ENCODE measurements at regions not wholly inside any gene's neighbourhood (a gene's known extent, or its start where the extent isn't known, plus 50 kb on each side); places are given as distances from the start of the nearest gene placed in this dataset.

GRCh38 chr1:83098791-83099190 is 900.1 kb downstream of the TTLL7 start:
- no peak for DNase-seq (ENCODE audit: low read depth)
- no peak overlapping the region for H3K4me3 ChIP-seq (ENCODE audit: control insufficient read depth, low read depth, low read length)
- no peak for TF ChIP-seq CTCF (conservative IDR thresholded peaks at IDR 0.05; ENCODE audit: control insufficient read depth, insufficient read depth, low read depth, low read length)

- DNase-seq (ENCODE audit: low read depth) = no peak
- TF ChIP-seq CTCF (conservative IDR thresholded peaks at IDR 0.05; ENCODE audit: control insufficient read depth, insufficient read depth, low read depth, low read length) = no peak
- H3K4me3 ChIP-seq (ENCODE audit: control insufficient read depth, low read depth, low read length) = no peak overlapping the region
These were observed 900.8 kb downstream of the TTLL7 start for GRCh38 chr1:83098131-83098530.

GRCh38 chr1:83097715-83098114 is 901.2 kb downstream of the TTLL7 start:
- no peak for DNase-seq (ENCODE audit: low read depth)
- no peak overlapping the region for H3K4me3 ChIP-seq (ENCODE audit: control insufficient read depth, low read depth, low read length)
- TF ChIP-seq CTCF (conservative IDR thresholded peaks at IDR 0.05; ENCODE audit: control insufficient read depth, insufficient read depth, low read depth, low read length) = no peak

GRCh38 chr1:83095570-83095969 is 903.4 kb downstream of the TTLL7 start:
- TF ChIP-seq CTCF (conservative IDR thresholded peaks at IDR 0.05; ENCODE audit: control insufficient read depth, insufficient read depth, low read depth, low read length) = no peak
- H3K4me3 ChIP-seq (ENCODE audit: control insufficient read depth, low read depth, low read length) = no peak overlapping the region
- no peak for DNase-seq (ENCODE audit: low read depth)

DNA sequence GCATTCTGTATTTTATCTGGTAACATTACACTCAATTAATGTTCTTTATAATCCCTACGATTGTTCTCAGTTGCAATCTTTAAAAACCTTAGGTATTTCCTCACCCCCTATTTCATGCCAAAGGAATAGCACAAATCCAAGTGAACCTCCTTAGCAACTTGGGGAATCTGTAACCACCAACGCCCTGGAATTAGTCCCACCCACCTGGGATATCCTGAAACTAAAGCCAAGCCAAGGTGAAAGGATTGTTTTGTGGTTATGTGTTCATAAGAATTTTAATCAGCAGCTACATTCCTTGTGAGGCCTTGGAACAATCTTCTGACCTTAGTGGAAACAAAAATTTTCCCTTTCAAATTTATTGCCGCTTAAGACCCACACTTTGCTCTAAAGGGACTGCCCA is 908.7 kb downstream of the TTLL7 start:
- DNase-seq (ENCODE audit: low read depth) = no peak
- TF ChIP-seq CTCF (conservative IDR thresholded peaks at IDR 0.05; ENCODE audit: control insufficient read depth, insufficient read depth, low read depth, low read length) = no peak
- H3K4me3 ChIP-seq (ENCODE audit: control insufficient read depth, low read depth, low read length) = no peak overlapping the region

- no peak overlapping the region for H3K4me3 ChIP-seq (ENCODE audit: control insufficient read depth, low read depth, low read length)
- DNase-seq (ENCODE audit: low read depth) = no peak
- no peak for TF ChIP-seq CTCF (conservative IDR thresholded peaks at IDR 0.05; ENCODE audit: control insufficient read depth, insufficient read depth, low read depth, low read length)
These were observed 911.1 kb downstream of the TTLL7 start for GRCh38 chr1:83087851-83088250.

DNA sequence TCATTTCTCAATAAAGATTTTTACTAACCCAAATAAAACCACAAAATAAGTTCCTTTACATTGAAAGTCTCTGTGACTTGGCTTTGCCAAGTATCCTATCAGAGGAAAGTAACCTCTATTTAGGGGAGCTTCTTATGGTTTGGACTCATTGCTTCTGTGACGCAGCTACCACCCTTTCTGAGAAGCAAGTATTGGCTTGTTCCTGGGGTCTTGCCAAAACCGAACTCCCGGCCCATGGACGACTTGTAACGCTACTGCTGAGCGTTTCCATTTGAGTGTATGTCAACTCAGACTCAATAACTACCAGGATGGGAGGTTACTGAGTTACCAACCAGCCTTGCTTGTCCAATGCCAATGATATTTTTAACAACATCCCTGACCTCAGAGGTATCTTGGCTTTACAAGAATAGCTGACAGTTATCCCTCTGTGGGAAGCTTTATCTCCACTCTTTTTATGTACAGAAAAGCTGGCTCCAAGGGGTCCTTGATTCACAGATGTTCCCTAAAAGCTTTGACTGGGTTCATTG is 911.9 kb downstream of the TTLL7 start:
- TF ChIP-seq CTCF (conservative IDR thresholded peaks at IDR 0.05; ENCODE audit: control insufficient read depth, insufficient read depth, low read depth, low read length) = no peak
- H3K4me3 ChIP-seq (ENCODE audit: control insufficient read depth, low read depth, low read length) = no peak overlapping the region
- no peak for DNase-seq (ENCODE audit: low read depth)
